ENCODE measurements at regions not wholly inside any gene's neighbourhood (a gene's known extent, or its start where the extent isn't known, plus 50 kb on each side); places are given as distances from the start of the nearest gene placed in this dataset.

DNA sequence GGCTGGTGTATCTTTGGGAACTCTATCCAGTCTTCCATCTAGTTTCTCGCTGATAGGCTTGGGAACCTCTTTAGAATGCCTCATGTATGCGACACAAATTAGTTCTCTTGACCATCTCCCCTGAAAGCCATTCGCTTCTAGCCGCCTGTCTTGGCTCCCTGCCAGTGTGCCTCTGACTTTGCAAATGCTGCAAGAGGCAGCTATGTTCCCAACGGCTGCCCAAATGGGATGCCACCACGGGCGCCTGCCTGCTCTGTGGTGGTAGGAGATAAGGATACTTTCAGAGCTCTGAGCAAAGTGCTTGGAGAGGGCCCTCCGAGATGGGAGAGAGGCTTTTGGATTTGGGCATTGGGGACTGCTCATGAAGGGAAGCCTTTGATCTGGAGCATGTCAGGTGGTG is 77.7 kb upstream of the IGFBP5 start:
- Histone ChIP-seq H3K27me3 (ENCODE audit: control insufficient read depth, extremely low read depth, insufficient read depth, low read length) (peaks cover 4% of the 10 kb centered on the region), H3K27ac (ENCODE audit: control insufficient read depth, insufficient read depth, low read length) (no peak overlapping the region), H3K9ac (ENCODE audit: control insufficient read depth, extremely low read depth, insufficient read depth, low read length) (no peak overlapping the region), H3K4me3 (ENCODE audit: control insufficient read depth in 2 of 3, extremely low read depth in 1 of 3, insufficient read depth in 2 of 3, low read depth in 1 of 3, low read length in 3 of 3) (no peak overlapping the region), H2AFZ (ENCODE audit: control insufficient read depth, low read length) (no peak overlapping the region), H3K9me3 (ENCODE audit: control insufficient read depth, low read depth, low read length) (no peaks in the 10 kb centered on the region), H3K4me1 (ENCODE audit: control insufficient read depth, extremely low read depth, insufficient read depth, low read length) (no peaks in the 10 kb centered on the region), H4K20me1 (ENCODE audit: control insufficient read depth, extremely low read depth, insufficient read depth, low read length) (no peaks in the 10 kb centered on the region), H3K36me3 (ENCODE audit: control insufficient read depth in 2 of 2, extremely low read depth in 1 of 2, insufficient read depth in 2 of 2, low read length in 2 of 2) (no peaks in the 10 kb centered on the region), H3K4me2 (ENCODE audit: control insufficient read depth, extremely low read depth, insufficient read depth, low read depth, low read length) (no peak overlapping the region), H3K79me2 (ENCODE audit: control insufficient read depth, insufficient read depth, low read length) (no peaks in the 10 kb centered on the region), H3K9me1 (ENCODE audit: control insufficient read depth, extremely low read depth, insufficient read depth, low read length) (no peaks in the 10 kb centered on the region)
- DNase-seq (ENCODE audit: low read depth, low spot score) (no peak), FAIRE-seq (no peak)
- TF ChIP-seq, protein P1, sequence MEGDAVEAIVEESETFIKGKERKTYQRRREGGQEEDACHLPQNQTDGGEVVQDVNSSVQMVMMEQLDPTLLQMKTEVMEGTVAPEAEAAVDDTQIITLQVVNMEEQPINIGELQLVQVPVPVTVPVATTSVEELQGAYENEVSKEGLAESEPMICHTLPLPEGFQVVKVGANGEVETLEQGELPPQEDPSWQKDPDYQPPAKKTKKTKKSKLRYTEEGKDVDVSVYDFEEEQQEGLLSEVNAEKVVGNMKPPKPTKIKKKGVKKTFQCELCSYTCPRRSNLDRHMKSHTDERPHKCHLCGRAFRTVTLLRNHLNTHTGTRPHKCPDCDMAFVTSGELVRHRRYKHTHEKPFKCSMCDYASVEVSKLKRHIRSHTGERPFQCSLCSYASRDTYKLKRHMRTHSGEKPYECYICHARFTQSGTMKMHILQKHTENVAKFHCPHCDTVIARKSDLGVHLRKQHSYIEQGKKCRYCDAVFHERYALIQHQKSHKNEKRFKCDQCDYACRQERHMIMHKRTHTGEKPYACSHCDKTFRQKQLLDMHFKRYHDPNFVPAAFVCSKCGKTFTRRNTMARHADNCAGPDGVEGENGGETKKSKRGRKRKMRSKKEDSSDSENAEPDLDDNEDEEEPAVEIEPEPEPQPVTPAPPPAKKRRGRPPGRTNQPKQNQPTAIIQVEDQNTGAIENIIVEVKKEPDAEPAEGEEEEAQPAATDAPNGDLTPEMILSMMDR (optimal IDR thresholded peaks at IDR 0.05 in 1 of 3, IDR thresholded peaks at IDR 0.05 in 1 of 3, conservative IDR thresholded peaks at IDR 0.05 in 1 of 3; ENCODE audit: extremely low read depth in 1 of 3, insufficient read depth in 2 of 3, low read length in 3 of 3): no peak
- TF ChIP-seq EZH2 (IDR thresholded peaks at IDR 0.05; ENCODE audit: low read length): no peak
- dilution Hi-C loops (cut with MboI; ENCODE audit: extremely low pct_ligation_motif_present, low sequenced_read_pairs): no loop called here

DNA sequence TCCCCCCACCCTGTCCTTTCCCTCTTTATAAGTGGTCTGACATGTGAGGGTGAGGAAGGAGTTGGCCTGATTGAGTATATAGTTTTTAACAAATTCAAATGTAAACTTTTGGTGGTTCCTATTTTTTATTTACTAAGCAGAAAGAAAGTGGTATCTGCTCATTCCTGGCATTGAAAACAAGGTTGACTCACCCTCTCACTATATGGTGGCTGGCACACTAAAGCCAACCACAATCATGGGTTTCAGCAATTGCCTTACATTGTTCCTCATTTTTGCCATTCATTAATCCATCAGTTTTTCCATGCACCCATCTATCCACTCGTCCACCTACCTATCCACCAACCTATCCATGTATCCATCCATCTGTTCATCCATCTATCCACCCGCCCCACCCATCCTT is 75.4 kb upstream of the IGFBP5 start:
- no peaks in the 10 kb centered on the region for H3K79me2 ChIP-seq (ENCODE audit: control insufficient read depth, insufficient read depth, low read length)
- H3K9ac ChIP-seq (ENCODE audit: control insufficient read depth, extremely low read depth, insufficient read depth, low read length): no peak overlapping the region
- H3K9me3 ChIP-seq (ENCODE audit: control insufficient read depth, low read depth, low read length): no peaks in the 10 kb centered on the region
- no peak overlapping the region for H2AFZ ChIP-seq (ENCODE audit: control insufficient read depth, low read length)
- no peaks in the 10 kb centered on the region for H3K4me1 ChIP-seq (ENCODE audit: control insufficient read depth, extremely low read depth, insufficient read depth, low read length)
- no peak overlapping the region for H3K4me2 ChIP-seq (ENCODE audit: control insufficient read depth, extremely low read depth, insufficient read depth, low read depth, low read length)
- H3K27ac ChIP-seq (ENCODE audit: control insufficient read depth, insufficient read depth, low read length): no peak overlapping the region
- H3K9me1 ChIP-seq (ENCODE audit: control insufficient read depth, extremely low read depth, insufficient read depth, low read length): no peaks in the 10 kb centered on the region
- peaks cover 8% of the 10 kb centered on the region for H3K27me3 ChIP-seq (ENCODE audit: control insufficient read depth, extremely low read depth, insufficient read depth, low read length)
- DNase-seq (ENCODE audit: low read depth, low spot score) (no peak), FAIRE-seq (no peak)
- TF ChIP-seq EZH2 (IDR thresholded peaks at IDR 0.05; ENCODE audit: low read length): no peak
- TF ChIP-seq, protein P1 (optimal IDR thresholded peaks at IDR 0.05 in 1 of 3, IDR thresholded peaks at IDR 0.05 in 1 of 3, conservative IDR thresholded peaks at IDR 0.05 in 1 of 3; ENCODE audit: extremely low read depth in 1 of 3, insufficient read depth in 2 of 3, low read length in 3 of 3): no peak
- H3K36me3 ChIP-seq (ENCODE audit: control insufficient read depth in 2 of 2, extremely low read depth in 1 of 2, insufficient read depth in 2 of 2, low read length in 2 of 2): no peaks in the 10 kb centered on the region
- dilution Hi-C loops (cut with MboI; ENCODE audit: extremely low pct_ligation_motif_present, low sequenced_read_pairs): no loop called here
- no peaks in the 10 kb centered on the region for H4K20me1 ChIP-seq (ENCODE audit: control insufficient read depth, extremely low read depth, insufficient read depth, low read length)
- H3K4me3 ChIP-seq (ENCODE audit: control insufficient read depth in 2 of 3, extremely low read depth in 1 of 3, insufficient read depth in 2 of 3, low read depth in 1 of 3, low read length in 3 of 3): no peak overlapping the region
